ENCODE measurements at regions not wholly inside any gene's neighbourhood (a gene's known extent, or its start where the extent isn't known, plus 50 kb on each side); places are given as distances from the start of the nearest gene placed in this dataset.

- TF ChIP-seq, protein P1, sequence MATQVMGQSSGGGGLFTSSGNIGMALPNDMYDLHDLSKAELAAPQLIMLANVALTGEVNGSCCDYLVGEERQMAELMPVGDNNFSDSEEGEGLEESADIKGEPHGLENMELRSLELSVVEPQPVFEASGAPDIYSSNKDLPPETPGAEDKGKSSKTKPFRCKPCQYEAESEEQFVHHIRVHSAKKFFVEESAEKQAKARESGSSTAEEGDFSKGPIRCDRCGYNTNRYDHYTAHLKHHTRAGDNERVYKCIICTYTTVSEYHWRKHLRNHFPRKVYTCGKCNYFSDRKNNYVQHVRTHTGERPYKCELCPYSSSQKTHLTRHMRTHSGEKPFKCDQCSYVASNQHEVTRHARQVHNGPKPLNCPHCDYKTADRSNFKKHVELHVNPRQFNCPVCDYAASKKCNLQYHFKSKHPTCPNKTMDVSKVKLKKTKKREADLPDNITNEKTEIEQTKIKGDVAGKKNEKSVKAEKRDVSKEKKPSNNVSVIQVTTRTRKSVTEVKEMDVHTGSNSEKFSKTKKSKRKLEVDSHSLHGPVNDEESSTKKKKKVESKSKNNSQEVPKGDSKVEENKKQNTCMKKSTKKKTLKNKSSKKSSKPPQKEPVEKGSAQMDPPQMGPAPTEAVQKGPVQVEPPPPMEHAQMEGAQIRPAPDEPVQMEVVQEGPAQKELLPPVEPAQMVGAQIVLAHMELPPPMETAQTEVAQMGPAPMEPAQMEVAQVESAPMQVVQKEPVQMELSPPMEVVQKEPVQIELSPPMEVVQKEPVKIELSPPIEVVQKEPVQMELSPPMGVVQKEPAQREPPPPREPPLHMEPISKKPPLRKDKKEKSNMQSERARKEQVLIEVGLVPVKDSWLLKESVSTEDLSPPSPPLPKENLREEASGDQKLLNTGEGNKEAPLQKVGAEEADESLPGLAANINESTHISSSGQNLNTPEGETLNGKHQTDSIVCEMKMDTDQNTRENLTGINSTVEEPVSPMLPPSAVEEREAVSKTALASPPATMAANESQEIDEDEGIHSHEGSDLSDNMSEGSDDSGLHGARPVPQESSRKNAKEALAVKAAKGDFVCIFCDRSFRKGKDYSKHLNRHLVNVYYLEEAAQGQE (IDR thresholded peaks at IDR 0.05) = no peak
- TF ChIP-seq, protein P2, sequence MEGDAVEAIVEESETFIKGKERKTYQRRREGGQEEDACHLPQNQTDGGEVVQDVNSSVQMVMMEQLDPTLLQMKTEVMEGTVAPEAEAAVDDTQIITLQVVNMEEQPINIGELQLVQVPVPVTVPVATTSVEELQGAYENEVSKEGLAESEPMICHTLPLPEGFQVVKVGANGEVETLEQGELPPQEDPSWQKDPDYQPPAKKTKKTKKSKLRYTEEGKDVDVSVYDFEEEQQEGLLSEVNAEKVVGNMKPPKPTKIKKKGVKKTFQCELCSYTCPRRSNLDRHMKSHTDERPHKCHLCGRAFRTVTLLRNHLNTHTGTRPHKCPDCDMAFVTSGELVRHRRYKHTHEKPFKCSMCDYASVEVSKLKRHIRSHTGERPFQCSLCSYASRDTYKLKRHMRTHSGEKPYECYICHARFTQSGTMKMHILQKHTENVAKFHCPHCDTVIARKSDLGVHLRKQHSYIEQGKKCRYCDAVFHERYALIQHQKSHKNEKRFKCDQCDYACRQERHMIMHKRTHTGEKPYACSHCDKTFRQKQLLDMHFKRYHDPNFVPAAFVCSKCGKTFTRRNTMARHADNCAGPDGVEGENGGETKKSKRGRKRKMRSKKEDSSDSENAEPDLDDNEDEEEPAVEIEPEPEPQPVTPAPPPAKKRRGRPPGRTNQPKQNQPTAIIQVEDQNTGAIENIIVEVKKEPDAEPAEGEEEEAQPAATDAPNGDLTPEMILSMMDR (IDR thresholded peaks at IDR 0.05) = no peak
Observed at GRCh38 chr7:125611582-125611981, 682.0 kb upstream of the POT1 start.
